Adrenal gland (tissue), 9 donors: ENCODE measurements at regions not wholly inside any gene's neighbourhood (a gene's known extent, or its start where the extent isn't known, plus 50 kb on each side); places are given as distances from the start of the nearest gene placed in this dataset.

ENCODE experiments used
- DNase-seq, 7 donors: peaks; one replicate each; pipeline ENCODE4 v3.0.0-alpha.2; 2019 to 2020
- H3K27ac ChIP-seq, 5 donors: fragments of 200-600 bp; sonication (generic) in 4 of 5; 1 replicate in 3 of 5; 2 replicates in 2 of 5; pipeline versions ENCODE4 v1.5.1 to v1.8.0; 2016 to 2020; ENCODE audit warnings: mild to moderate bottlenecking in 1 of 5
- H3K27me3 ChIP-seq: fragments of 200-600 bp; 2 replicates; pipeline ENCODE4 v1.8.0; 2021
- H3K36me3 ChIP-seq, 2 donors: fragments of 200-600 bp; replicated peaks in 1 of 2; 1 replicate in 1 of 2; 2 replicates in 1 of 2; pipeline versions ENCODE4 v1.5.1 to v1.8.0; 2018 to 2022
- H3K4me1 ChIP-seq, 2 donors: fragments of 200-600 bp; replicated peaks in 1 of 2; 1 replicate in 1 of 2; 2 replicates in 1 of 2; pipeline versions ENCODE4 v1.5.1 to v1.8.0; 2018 to 2021
- H3K4me3 ChIP-seq, 4 donors: fragments of 200-600 bp; sonication (generic) in 3 of 4; one replicate each; pipeline ENCODE4 v1.5.1; 2016 to 2018
- H3K9me3 ChIP-seq, 3 donors: fragments of 200-600 bp; sonication (generic) in 1 of 3; replicated peaks in 1 of 3; 1 replicate in 2 of 3; 2 replicates in 1 of 3; pipeline versions ENCODE4 v1.5.1 to v1.8.0; 2016 to 2021
- CTCF ChIP-seq, 6 experiments: fragments of 450-650 bp in 4 of 6; fragments of 200-600 bp in 2 of 6; sonication (generic) in 1 of 6; IDR thresholded peaks; 1 replicate in 5 of 6; 2 replicates in 1 of 6; pipeline versions ENCODE4 v1.5.1 to v1.8.0; 2016 to 2021; ENCODE audit warnings: antibody characterized with exemption in 6 of 6, mild to moderate bottlenecking in 2 of 6, moderate library complexity in 1 of 6
- POLR2A ChIP-seq, 2 donors: fragments of 450-650 bp; IDR thresholded peaks; one replicate each; pipeline ENCODE4 v1.6.1; 2017; ENCODE audit warnings: antibody characterized with exemption in 2 of 2, mild to moderate bottlenecking in 2 of 2, moderate library complexity in 1 of 2
- WGBS, 4 donors: extraction: QIAGEN DNeasy Blood & Tissue Kit in 2 of 4; methylation state at CpG; one replicate each; pipeline versions ENCODE4 v1.1.5 to v1.1.7; 2013 to 2017; 5-methylcytosine and 5-hydroxymethylcytosine counted together
- intact Hi-C, 2 donors: fragments of 100-400 bp; cut with DNase I; formaldehyde crosslinking; loops; one replicate each; pipeline versions ENCODE4 v1.14.1 to v1.15.0; 2022 to 2023
- donor health status: healthy with polysubstance abuse.
- donor health status: Bipolar disorder and iron deficiency.
- donor health status: DM: yes; HTN: yes; CAD: no.
- donor health status: DM: no; HTN: no; CAD: no.
- donor health status: DM: no; HTN: no; CAD: no.

DNA sequence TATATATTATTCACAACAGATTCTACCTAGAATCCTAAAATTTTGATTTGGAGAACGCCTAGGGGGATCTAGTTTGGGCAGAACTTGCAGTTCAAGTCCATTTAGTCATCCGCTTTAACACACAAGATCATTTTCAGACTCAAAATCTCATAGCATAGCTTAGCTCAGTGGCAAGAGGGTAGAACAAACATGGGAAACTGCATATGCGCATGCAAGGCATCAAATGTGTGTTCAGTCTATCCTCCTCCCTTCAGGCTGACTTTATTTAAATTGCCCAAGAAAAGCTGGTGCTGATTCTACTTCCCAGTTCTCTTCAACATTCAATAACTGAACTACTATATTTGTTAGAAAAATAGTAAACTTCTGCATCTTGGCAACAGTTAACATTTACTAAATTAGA is 79.6 kb upstream of the NRXN1 start:
- intact Hi-C loops: no loop called here
- TF ChIP-seq CTCF (IDR thresholded peaks at IDR 0.05): no peak
- TF ChIP-seq POLR2A (IDR thresholded peaks at IDR 0.05): no peak

GRCh38 chr2:51108794-51109193 is 76.9 kb upstream of the NRXN1 start:
- no peak overlapping the region for H3K4me3 ChIP-seq
- no peaks in the 10 kb centered on the region for H3K27me3 ChIP-seq
- 85 to 98% (median 90%) methylated on average over 1 of the region's 1 CpG for WGBS, 4 donors
- no peaks in the 10 kb centered on the region for H3K4me1 ChIP-seq
- intact Hi-C loops: no loop called here
- H3K9me3 ChIP-seq: no peaks in the 10 kb centered on the region
- H3K27ac ChIP-seq: no peak overlapping the region
- no peaks in the 10 kb centered on the region for H3K36me3 ChIP-seq
- TF ChIP-seq POLR2A (IDR thresholded peaks at IDR 0.05) (no peak), CTCF (IDR thresholded peaks at IDR 0.05) (no peak)
- no peak for DNase-seq

More for the DNA sequence above, 79.6 kb upstream of the NRXN1 start:
- DNase-seq: no peak
- WGBS, 4 donors: 80 to 87% (median 82%) methylated on average over 3 of the region's 3 CpGs
- no peaks in the 10 kb centered on the region for H3K27me3 ChIP-seq
- H3K36me3 ChIP-seq: no peaks in the 10 kb centered on the region
- H3K27ac ChIP-seq: no peak overlapping the region
- no peaks in the 10 kb centered on the region for H3K4me1 ChIP-seq
- no peaks in the 10 kb centered on the region for H3K9me3 ChIP-seq
- H3K4me3 ChIP-seq: no peak overlapping the region

GRCh38 chr2:51107841-51108240 is 75.9 kb upstream of the NRXN1 start:
- intact Hi-C loops: no loop called here
- H3K27me3 ChIP-seq: no peaks in the 10 kb centered on the region
- no peak overlapping the region for H3K4me3 ChIP-seq
- H3K36me3 ChIP-seq: no peaks in the 10 kb centered on the region
- DNase-seq: no peak
- H3K27ac ChIP-seq: no peak overlapping the region
- no peaks in the 10 kb centered on the region for H3K9me3 ChIP-seq
- no peak for TF ChIP-seq POLR2A (IDR thresholded peaks at IDR 0.05)
- no peak for TF ChIP-seq CTCF (IDR thresholded peaks at IDR 0.05)
- H3K4me1 ChIP-seq: no peaks in the 10 kb centered on the region
- WGBS, 4 donors: 26 to 51% (median 45%) methylated on average over 2 of the region's 2 CpGs

DNA sequence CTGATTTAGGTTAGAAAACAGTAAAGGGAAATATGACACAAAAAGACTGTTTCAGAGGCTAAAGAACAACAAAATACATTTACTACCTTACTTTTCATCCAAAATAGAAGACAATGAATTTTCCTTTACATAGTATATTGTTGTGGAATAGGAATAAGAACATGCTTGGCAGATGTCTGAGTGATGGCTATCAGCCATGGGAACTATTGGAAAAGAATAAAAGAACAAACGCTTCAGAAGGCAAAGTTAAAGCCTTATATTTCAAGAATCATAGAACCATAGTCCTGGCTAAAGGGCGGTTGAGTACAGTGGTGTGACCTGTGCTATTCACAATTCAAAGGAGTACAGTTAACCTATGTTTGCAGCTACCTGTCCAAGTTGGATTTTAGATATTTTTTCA is 73.9 kb upstream of the NRXN1 start:
- intact Hi-C loops: no loop called here
- TF ChIP-seq CTCF (IDR thresholded peaks at IDR 0.05) (no peak), POLR2A (IDR thresholded peaks at IDR 0.05) (no peak)
- H3K4me3 ChIP-seq: no peak overlapping the region
- WGBS, 4 donors: 70 to 83% (median 73%) methylated on average over 2 of the region's 2 CpGs
- no peak for DNase-seq
- no peaks in the 10 kb centered on the region for H3K9me3 ChIP-seq
- no peaks in the 10 kb centered on the region for H3K36me3 ChIP-seq
- H3K27me3 ChIP-seq: no peaks in the 10 kb centered on the region
- H3K4me1 ChIP-seq: no peaks in the 10 kb centered on the region
- no peak overlapping the region for H3K27ac ChIP-seq
